Head of caudate nucleus (tissue), 42 donors: ENCODE measurements at regions not wholly inside any gene's neighbourhood (a gene's known extent, or its start where the extent isn't known, plus 50 kb on each side); places are given as distances from the start of the nearest gene placed in this dataset.

Experiments used
- DNase-seq, 42 donors: peaks; one replicate each; pipeline versions ENCODE4 v3.0.0 to v3.0.0-alpha.2; 2020 to 2021; ENCODE audit warnings: mixed read lengths in 7 of 42
- intact Hi-C: fragments of 100-400 bp; cut with DNase I; formaldehyde crosslinking; loops from one replicate; pipeline ENCODE4 v1.15.0; 2022

DNA sequence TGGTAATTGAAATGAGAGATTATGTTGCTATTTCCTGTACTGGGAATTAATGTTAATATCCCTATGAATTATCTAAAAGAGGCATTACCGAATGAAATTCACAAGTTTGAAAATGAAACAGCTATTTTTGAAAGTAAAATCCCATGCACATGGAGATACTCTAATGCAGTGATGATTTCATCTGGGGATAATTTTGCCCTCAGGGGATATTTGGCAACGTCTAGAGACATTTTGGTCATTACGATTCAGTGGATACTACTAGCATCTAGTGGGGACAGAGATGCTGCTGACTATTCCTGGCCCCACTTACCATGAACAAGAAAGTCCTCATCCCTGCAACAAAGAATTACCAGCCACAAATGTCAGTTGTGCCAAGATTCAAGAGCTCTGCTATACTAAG is 500.9 kb downstream of the EFNA5 start:
- intact Hi-C loops: no loop called here
- no peak for DNase-seq

DNA sequence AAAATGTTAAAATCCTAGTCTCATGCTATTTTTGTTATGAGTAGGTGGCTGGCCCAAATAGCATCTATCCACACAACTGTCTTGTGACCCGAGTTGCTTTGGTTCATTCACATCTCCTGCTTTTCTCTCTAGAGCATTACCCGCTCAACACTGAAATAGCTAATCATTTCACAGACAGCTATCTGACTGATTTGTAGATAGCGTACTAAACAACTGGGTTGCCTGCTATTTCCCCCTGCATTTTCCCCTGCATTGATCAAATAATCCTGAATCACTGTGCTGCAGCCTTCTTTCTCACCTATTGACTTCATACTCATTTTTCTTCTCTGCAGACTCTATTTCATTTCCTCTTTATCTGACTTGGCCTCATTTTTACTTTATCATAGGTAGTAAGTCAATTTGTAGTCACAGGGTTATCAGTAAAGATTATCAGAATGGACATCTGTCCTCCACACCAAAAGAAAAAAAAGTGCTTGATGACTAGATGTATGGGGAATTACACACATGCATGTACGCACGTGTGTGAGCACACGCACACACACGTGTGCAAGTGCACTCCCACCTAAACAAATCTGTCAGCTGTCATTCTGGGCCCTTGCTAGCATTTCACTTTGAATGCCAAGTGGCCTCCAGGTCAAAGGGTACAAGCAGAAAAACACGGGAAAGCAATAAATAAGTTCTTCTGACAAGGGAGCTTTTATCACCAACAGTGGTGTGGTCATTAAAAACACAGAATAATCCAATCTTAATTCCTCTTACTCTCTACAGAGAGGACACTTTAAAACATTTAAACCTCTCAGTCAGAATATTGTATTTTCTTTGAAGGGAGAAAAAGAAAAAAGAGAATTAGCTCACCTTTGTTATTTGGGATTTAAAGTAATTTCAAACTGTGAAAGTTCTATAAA is 501.6 kb downstream of the EFNA5 start:
- intact Hi-C loops: no loop called here
- no peak for DNase-seq

DNA sequence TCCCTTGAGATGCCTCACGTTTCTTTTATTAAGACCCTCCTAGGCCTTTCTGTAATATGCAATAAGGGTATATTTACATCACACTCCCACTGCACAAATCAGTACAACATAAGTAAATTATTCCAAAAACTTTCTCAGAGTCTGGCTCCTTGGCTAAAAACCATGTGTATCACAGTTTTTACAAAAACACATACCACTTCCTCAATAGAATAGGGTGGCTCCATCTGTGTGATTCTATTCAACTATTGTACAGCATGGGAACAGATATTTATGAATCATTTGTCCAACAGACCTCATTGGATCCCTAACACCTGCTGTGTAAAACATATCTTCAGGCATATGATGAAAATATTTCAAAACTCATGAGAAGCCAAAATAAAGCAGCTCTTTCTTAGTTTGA is 502.7 kb downstream of the EFNA5 start:
- intact Hi-C loops: no loop called here
- no peak for DNase-seq

DNA sequence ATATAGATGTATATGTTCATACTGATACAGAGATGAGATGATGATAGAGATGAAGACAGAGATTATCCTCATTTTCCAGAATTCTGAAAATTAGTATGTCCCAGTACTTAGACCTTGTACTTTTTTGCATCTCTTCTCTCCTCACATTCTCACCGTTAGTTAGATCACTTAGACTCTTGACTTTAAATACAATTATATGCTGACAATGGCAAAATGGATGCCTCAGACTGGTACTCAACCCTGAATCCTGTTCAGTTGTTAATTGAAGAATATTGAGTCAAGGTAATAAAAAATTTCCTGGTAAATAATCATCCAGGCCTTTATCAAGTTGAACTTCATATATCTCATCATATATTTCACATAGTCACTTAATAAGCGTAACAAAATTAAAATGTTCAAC is 505.4 kb downstream of the EFNA5 start:
- DNase-seq: no peak
- intact Hi-C loops: no loop called here

DNA sequence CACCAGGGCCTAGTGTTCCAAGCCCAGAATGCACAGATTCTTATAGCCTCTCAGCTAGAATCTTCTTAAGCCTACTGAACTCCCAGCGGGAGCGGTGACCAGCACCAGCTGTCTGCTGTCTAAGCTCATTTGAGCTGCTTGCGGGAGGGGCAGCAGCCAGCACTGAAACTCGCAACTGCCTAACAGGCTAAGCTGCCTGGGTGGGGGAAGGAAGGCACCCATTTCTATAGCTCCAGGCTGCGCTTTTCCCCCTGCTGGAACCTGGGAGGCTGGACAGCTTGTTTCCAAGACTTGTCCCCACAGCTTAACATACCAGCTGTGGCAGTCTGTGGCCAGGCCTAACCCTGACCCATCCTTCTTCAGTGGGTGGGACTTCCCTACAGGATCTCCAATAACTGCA is 512.9 kb downstream of the EFNA5 start:
- DNase-seq: no peak
- intact Hi-C loops: no loop called here

DNA sequence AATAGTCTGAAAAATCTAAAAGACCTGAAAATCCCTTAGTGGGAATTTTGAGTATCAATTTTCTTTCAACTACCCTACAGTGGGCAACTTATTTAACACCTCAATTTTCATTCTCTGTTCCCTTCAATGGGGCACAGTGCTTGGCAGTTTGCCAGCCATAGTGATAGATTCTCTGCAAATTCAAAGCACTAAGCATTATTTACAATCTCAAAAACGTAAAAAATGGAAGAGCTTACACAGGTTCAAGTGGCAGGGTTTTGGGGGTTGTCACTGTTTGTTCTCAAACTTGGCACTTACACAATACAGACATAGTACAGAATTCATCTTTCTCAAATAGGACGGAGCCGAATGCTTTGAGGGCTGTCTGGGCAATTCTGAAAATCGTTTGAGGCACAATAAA is 515.0 kb downstream of the EFNA5 start:
- DNase-seq: peak in 5 of 42 donors; percentile 2 to 51 (median 19)
- intact Hi-C loops: no loop called here

DNA sequence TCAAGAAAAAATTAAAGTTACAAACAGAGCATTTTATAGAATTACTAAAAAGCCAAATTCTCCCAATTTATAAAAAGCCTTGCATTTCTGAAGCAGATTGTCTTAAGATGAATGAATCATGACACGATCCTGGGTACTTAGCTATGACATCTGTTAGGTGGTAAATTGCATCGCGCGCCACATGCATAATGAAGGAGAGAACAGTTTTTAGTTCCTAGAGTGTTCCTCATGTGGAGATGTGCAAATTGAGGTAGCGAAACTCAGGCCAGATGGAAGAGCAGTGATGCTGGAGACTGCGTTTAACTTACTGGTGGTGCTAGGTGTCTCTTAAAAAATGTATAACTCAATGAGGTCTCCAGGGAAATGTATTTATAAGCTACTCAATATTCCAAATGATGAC is 516.1 kb downstream of the EFNA5 start:
- intact Hi-C loops: no loop called here
- peak in 17 of 42 donors; percentile 4 to 55 (median 13) for DNase-seq

DNA sequence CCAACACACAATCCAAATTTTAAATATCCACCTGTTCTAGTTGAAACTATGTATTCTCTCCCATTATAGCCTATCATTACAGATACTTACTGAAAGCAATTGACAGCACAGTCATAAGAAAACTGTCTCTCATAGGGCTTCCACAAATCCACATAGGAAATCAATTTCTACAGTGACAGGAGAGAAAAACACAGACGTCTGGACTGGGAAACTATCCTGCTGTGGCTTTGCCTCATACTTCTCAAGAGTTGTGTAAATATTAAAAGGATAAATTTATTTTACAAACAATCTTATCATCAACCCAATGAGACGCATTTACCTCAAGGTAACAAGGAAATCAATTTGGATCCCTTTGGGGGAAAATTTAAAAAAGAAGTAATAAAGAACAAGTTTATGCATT is 517.5 kb downstream of the EFNA5 start:
- intact Hi-C loops: no loop called here
- DNase-seq: no peak

DNA sequence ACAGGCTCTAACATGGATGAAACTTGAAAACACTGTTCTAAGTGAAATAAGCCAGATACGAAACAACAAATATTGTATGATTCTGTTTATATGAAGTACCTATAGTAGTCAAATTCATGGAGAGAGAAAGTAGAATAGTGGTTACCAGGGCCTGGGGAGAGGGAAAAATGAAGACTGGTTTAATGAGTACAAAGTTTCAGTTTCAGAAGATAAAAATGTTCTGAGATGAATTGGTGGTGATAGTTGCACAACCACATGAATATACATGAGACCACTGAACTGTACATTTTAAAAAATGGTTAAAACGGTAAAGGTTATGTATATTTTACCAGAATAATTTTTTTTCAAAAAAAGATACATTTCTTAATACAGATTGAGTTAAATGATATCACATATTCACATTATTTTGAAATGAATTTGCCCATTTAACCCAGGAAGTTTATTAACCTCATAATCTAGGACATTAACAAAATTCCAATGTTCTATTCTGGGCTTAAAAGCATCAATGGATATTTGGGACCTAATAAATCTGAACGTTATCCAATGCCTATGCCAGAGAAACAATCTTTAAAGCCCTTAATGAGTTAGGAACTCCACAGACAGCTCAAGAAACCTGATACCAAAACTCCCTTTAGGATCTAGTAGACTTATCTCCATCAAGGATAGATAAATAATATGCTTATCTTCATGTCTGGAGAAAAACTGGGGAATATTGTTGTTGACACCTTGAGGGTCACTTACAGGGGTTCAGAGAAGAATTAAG is 521.3 kb downstream of the EFNA5 start:
- intact Hi-C loops: no loop called here
- no peak for DNase-seq

DNA sequence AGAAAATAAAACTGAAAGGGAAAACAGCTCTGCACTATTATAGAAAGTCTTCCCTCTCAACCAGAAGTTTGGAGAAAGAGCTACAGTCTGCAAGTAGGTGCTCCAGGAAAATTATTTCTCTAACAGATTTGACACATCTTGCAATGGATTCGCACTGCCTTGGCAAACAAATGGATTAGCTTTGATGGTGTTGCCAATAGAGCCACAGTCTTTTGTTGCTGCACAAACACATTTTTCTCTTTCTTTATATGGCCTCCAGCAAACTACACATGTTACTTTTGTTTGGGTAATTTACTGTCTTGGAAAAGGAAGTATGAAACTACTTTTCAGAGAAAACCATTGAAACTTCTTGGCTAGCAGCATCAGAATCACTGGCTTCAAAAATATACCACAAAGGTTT is 523.1 kb downstream of the EFNA5 start:
- DNase-seq: no peak
- intact Hi-C loops: no loop called here

DNA sequence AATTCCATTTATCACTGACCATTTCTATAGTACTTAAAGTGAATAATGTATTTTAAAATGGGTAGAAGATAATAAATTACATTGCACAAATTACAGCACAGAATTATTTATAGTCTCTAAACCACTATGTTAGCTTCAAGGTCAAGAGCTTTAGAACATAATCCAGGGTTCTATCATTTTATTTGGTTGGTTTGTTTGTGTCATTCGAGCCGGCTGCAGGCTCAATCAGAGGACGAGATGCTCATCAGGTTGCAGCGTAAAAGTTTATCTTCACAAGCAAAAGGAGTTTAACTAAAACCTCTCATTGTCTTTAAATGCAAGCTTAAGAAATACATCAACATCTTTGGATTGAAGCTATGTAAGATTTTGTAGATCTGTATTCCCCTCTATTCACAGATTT is 523.8 kb downstream of the EFNA5 start:
- DNase-seq: no peak
- intact Hi-C loops: no loop called here

DNA sequence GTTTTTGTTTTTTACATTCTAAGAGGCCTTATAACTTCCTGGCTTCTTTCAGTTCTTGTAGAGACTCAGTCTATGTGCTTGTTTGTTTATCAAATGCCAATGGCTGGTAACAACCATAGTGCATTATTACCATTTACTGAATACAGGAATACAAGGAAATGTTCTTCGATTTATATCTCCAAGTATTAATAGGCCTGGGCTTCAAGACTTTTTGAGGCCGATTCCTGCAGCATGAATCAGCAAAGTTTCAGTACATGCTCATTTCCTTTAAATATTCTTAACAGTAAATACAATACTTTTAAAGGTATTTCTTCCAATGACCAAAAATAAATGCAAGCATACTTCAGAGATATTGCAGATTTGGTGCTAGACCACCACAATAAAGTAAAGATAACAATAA is 535.3 kb downstream of the EFNA5 start:
- DNase-seq: no peak
- intact Hi-C loops: no loop called here

DNA sequence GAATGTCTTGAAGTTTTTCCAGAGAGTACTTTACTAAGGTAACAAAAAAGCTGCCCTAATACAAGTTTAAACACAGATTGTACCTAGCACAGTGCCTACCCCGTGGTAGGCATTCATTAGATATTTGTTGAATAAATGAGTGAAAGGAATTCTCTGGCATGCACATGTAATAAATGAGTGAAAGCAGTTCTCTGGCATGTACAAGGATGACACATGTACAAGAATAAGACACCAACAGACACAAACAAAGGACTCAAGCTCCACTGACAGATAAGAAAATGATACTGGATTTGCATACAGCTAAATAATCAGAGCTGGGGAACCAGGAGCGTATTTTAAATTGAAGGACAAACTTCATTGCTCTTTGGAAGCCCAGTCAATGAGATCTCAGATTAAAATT is 535.8 kb downstream of the EFNA5 start:
- DNase-seq: no peak
- intact Hi-C loops: no loop called here

DNA sequence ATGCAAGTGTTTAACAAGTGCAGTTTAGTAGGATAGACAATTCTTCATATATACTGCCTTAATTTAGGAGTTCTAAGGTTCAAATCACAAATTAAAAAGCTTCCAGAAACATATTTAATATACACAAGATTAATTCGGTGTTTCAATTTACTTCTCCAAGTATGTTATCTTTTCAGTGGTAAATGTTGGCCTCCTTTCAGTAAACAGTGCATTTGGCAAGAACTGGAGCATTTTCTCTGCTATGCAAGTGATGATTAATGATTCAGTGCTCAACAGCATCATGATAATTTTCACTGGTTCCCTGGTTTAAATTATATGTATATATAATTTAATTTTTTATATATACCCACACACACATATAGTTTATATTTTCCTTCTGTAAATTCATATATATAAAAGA is 541.7 kb downstream of the EFNA5 start:
- intact Hi-C loops: no loop called here
- DNase-seq: no peak

DNA sequence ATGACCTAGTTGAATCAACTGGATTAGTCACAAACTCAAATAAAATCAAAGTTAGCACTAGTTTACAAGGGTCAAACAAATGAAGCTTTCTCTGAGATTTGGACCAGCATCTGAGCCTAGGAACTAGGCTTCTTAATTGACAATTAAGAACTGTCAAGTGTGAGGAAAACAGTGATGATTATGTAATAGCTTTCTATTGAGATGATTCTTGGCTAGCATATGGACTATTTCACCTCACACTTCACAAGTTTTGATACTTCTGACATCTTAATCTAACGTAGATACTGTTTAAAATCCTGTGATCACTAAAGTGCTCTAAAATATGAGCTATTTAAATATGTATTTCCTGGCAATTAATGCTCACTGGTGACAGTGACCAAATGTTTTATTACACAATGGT is 542.9 kb downstream of the EFNA5 start:
- no peak for DNase-seq
- intact Hi-C loops: no loop called here

DNA sequence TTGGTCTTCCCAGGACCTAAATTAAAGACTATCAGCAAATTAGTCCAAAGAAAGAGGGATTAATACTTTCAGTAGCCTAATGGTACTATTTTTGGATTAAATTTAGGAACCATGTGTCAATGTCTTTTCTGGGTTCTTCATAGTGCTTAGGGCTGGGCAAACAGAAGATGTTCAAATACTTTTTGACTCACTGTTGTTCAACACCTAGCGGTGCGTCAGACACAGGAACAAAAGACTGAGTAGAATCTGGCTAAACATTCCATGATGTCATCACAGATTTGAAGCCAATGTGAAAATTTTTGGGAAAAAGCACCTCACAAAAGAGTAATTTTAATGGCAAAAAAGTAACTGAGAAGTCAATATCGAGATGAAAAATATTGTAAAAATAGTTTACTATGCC is 544.4 kb downstream of the EFNA5 start:
- DNase-seq: no peak
- intact Hi-C loops: no loop called here

DNA sequence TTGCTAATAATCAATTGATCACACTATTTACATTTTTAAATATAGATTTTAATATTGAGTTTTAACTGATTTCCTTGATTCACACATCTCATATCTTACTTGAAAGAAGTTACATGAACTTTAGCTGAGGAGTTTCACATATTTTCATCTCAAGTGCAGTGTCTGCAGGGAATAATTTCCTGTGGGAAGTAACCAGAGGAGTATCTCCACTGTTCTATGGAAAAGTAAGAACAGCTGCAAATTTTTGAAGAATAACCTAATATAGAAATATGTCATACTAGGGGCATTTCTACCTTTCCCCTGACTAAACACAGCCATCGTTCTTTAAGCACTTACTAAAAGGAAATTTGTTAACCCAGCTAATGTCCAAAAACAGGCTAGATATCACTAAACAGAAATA is 546.4 kb downstream of the EFNA5 start:
- intact Hi-C loops: no loop called here
- DNase-seq: no peak

DNA sequence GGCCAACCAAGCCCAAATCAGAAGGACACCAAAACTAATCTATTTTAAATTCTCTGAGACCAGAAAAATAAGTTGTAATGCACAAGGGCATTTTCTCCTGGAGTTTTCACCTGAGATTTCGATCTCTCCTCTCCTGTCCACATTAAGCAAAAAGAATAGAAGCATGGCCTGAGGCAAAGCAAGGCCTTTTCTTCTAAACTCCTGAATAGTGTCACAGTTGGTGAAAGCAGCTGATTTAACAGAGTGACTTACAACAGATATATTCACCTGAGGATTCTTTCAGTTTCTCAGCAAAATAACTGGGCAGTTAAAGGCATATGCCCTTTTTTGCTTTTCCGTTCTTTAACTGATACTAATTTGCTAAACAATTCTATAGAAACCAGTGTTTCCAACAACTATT is 547.7 kb downstream of the EFNA5 start:
- DNase-seq: no peak
- intact Hi-C loops: no loop called here

DNA sequence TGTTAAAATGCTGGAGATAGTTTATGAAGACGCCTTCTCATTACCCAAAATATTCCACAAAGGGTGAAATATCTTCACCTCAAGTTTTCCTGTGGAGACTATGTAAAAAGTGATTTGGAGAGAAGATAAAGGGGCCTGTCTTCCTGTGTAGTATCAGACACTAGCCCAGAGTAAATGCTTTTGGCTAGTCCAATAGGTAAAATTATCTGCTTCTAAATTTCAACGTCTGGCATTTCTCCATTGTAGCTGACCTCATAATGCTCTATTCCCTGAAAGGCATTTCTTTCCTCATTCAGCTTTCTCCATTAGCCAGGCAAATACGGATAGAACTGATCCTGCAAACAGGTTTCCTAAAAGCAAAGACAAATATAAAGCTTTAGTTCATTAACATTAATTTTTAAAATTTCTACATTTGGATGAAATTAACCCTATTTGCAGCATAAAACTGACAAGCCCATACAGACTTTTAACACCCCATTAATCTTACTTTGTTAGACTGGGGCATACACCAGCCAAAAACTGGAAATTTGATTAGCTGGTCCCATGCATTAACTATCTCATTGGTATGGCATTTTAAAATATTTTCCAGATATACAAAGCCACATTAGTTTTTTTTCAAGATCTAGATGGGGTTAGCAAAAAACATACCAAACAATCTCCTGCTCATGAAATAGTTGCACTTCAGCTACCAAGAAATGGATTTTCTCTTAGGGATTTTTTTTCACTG is 548.8 kb downstream of the EFNA5 start:
- intact Hi-C loops: no loop called here
- no peak for DNase-seq

DNA sequence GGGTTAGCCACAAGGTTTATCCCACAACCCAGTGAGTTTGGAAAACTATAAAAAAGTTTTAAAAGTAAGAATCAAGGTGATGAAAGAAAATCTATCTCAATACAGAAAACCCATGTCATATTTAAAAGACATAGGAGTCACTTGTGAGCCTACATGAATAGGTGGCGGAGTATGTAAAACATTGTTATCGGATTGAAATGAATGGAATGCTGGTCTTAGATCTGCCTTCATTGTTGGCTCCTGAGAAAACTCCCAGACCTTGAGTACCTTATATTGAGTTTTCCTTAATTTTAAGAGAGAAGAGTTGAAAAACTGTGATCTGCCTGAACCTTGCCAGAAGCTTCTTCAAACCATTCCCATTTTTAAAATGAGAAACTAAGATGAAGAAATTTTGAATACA is 551.1 kb downstream of the EFNA5 start:
- intact Hi-C loops: no loop called here

More for the DNA sequence above, 551.1 kb downstream of the EFNA5 start:
- DNase-seq: no peak
